Kidney (tissue), 13 donors: ENCODE measurements at regions not wholly inside any gene's neighbourhood (a gene's known extent, or its start where the extent isn't known, plus 50 kb on each side); places are given as distances from the start of the nearest gene placed in this dataset.

Experiments used
- DNase-seq, 5 donors: peaks; one replicate each; pipeline ENCODE4 v3.0.0-alpha.2; 2013 to 2020
- FAIRE-seq: peaks from 2 replicates; lab custom pipeline; 2012; peaks lifted over from hg19 to GRCh38; lab: Jason Lieb, UNC
- H3K27ac ChIP-seq, 2 donors: one replicate each; pipeline ENCODE4 v1.7.0; 2013; ENCODE audit warnings: low read depth in 2 of 2, low read length in 2 of 2, inconsistent platforms in 1 of 2
- H3K27me3 ChIP-seq: one replicate; pipeline ENCODE4 v1.7.1; 2013; ENCODE audit warnings: low read length, inconsistent platforms; ENCODE audit not compliant: control insufficient read depth, insufficient read depth
- H3K36me3 ChIP-seq, 3 donors: one replicate each; pipeline versions ENCODE4 v1.7.0 to v1.7.1; 2013; ENCODE audit warnings: low read length in 3 of 3, control low read depth in 1 of 3, inconsistent platforms in 1 of 3; ENCODE audit not compliant: insufficient read depth in 3 of 3, control insufficient read depth in 2 of 3
- H3K4me1 ChIP-seq, 3 donors: one replicate each; pipeline versions ENCODE4 v1.7.0 to v1.7.1; 2013; ENCODE audit warnings: low read length in 3 of 3, inconsistent platforms in 1 of 3, low read depth in 1 of 3; ENCODE audit not compliant: control insufficient read depth in 2 of 3, insufficient read depth in 2 of 3
- H3K4me3 ChIP-seq, 3 donors: one replicate each; pipeline versions ENCODE4 v1.7.0 to v1.8.1; 2013; ENCODE audit warnings: low read length in 3 of 3, control low read depth in 1 of 3, inconsistent platforms in 1 of 3
- H3K9ac ChIP-seq, 3 donors: one replicate each; pipeline versions ENCODE4 v1.7.0 to v1.7.1; 2013; ENCODE audit warnings: low read length in 3 of 3, control low read depth in 1 of 3, inconsistent platforms in 1 of 3
- H3K9me3 ChIP-seq, 3 donors: one replicate each; pipeline versions ENCODE4 v1.7.0 to v1.7.1; 2013; ENCODE audit warnings: low read length in 3 of 3, control low read depth in 1 of 3, inconsistent platforms in 1 of 3; ENCODE audit not compliant: control insufficient read depth in 2 of 3, insufficient read depth in 1 of 3
- CTCF ChIP-seq: IDR thresholded peaks from 3 replicates; pipeline ENCODE4 v1.5.1; 2012; ENCODE audit warnings: mild to moderate bottlenecking, moderate library complexity, borderline replicate concordance; ENCODE audit not compliant: insufficient read depth; ENCODE audit errors: extremely low read depth
- intact Hi-C: fragments of 100-400 bp; cut with DNase I; formaldehyde crosslinking; loops from one replicate; pipeline ENCODE4 v1.11.1; 2022
- donor health status: control.
- donor health status: control.
- donor health status: control.
- donor health status: control.
- donor health status: control.
- donor health status: DM: yes; HTN: yes; CAD: no.
- donor health status: Normal renal cell carcinoma (clear cell type).

- H3K4me3 ChIP-seq: no peak overlapping the region
- FAIRE-seq (no peak), DNase-seq (no peak)
- no peaks in the 10 kb centered on the region for H3K36me3 ChIP-seq
- no peak for TF ChIP-seq CTCF
- no peak overlapping the region for H3K9ac ChIP-seq
- no peaks in the 10 kb centered on the region for H3K4me1 ChIP-seq
- no peaks in the 10 kb centered on the region for H3K9me3 ChIP-seq
- H3K27ac ChIP-seq: no peak overlapping the region
- intact Hi-C loops: no loop called here
- H3K27me3 ChIP-seq: no peaks in the 10 kb centered on the region
Measured at GRCh38 chr9:31597977-31598376, 786.5 kb upstream of the ACO1 start.

- intact Hi-C loops: no loop called here
Measured at GRCh38 chr9:31601666-31602065, 782.8 kb upstream of the ACO1 start.

GRCh38 chr9:31604531-31604930 is 779.9 kb upstream of the ACO1 start:
- no peak overlapping the region for H3K27ac ChIP-seq
- DNase-seq: peak in 1 of 5 donors; percentile 12
- no peaks in the 10 kb centered on the region for H3K9me3 ChIP-seq

More at GRCh38 chr9:31601666-31602065, 782.8 kb upstream of the ACO1 start:
- no peak overlapping the region for H3K4me3 ChIP-seq
- no peaks in the 10 kb centered on the region for H3K36me3 ChIP-seq
- DNase-seq (no peak), FAIRE-seq (no peak)
- no peaks in the 10 kb centered on the region for H3K27me3 ChIP-seq
- no peak overlapping the region for H3K27ac ChIP-seq
- H3K4me1 ChIP-seq: no peaks in the 10 kb centered on the region
- H3K9ac ChIP-seq: no peak overlapping the region
- H3K9me3 ChIP-seq: no peaks in the 10 kb centered on the region
- TF ChIP-seq CTCF: no peak

More at GRCh38 chr9:31604531-31604930, 779.9 kb upstream of the ACO1 start:
- H3K27me3 ChIP-seq: no peaks in the 10 kb centered on the region
- H3K4me1 ChIP-seq: no peaks in the 10 kb centered on the region
- intact Hi-C loops: no loop called here
- H3K9ac ChIP-seq: no peak overlapping the region
- no peak overlapping the region for H3K4me3 ChIP-seq
- FAIRE-seq: no peak
- no peaks in the 10 kb centered on the region for H3K36me3 ChIP-seq
- no peak for TF ChIP-seq CTCF
